Smooth muscle cell (in vitro differentiated cells): ENCODE measurements at regions not wholly inside any gene's neighbourhood (a gene's known extent, or its start where the extent isn't known, plus 50 kb on each side); places are given as distances from the start of the nearest gene placed in this dataset.

Experiments
- DNase-seq: peaks from one replicate; lab custom pipeline; 2025; ENCODE audit not compliant: unreplicated experiment; lab: John Stamatoyannopoulos, UW
- H2AFZ ChIP-seq: fragments of 200-600 bp; sonication (generic); 2 replicates; pipeline ENCODE4 v1.6.0; 2016; ENCODE audit warnings: antibody characterized with exemption, low read depth, mild to moderate bottlenecking
- H3F3A ChIP-seq: fragments of 200-600 bp; sonication (generic); 2 replicates; pipeline ENCODE4 v1.6.0; 2017; ENCODE audit warnings: antibody characterized with exemption, low read depth
- H3K27ac ChIP-seq: fragments of 200-600 bp; sonication (generic); 2 replicates; pipeline ENCODE4 v1.5.1; 2016; ENCODE audit warnings: low read depth, mild to moderate bottlenecking
- H3K27me3 ChIP-seq: fragments of 200-600 bp; sonication (generic); 2 replicates; pipeline ENCODE4 v1.6.1; 2016; ENCODE audit warnings: low read depth, mild to moderate bottlenecking
- H3K36me3 ChIP-seq: fragments of 200-600 bp; sonication (generic); 2 replicates; pipeline ENCODE4 v1.5.1; 2016; ENCODE audit warnings: low read depth
- H3K4me1 ChIP-seq: fragments of 200-600 bp; sonication (generic); 2 replicates; pipeline ENCODE4 v1.5.1; 2016; ENCODE audit warnings: low read depth
- H3K4me2 ChIP-seq: fragments of 200-600 bp; sonication (generic); 2 replicates; pipeline ENCODE4 v1.6.0; 2016; ENCODE audit warnings: mild to moderate bottlenecking
- H3K4me3 ChIP-seq: fragments of 200-600 bp; sonication (generic); 2 replicates; pipeline ENCODE4 v1.5.1; 2016; ENCODE audit warnings: mild to moderate bottlenecking
- H3K79me2 ChIP-seq: fragments of 200-600 bp; sonication (generic); 2 replicates; pipeline ENCODE4 v1.6.0; 2016; ENCODE audit warnings: low read depth, mild to moderate bottlenecking
- H3K9ac ChIP-seq: fragments of 200-600 bp; sonication (generic); 2 replicates; pipeline ENCODE4 v1.6.0; 2016; ENCODE audit warnings: low read depth
- H3K9me3 ChIP-seq: fragments of 200-600 bp; sonication (generic); replicated peaks from 2 replicates; pipeline ENCODE4 v1.5.1; 2016; ENCODE audit warnings: low read depth
- H4K20me1 ChIP-seq: fragments of 200-600 bp; sonication (generic); 2 replicates; pipeline ENCODE4 v1.6.0; 2016; ENCODE audit warnings: low read depth
- CTCF ChIP-seq: fragments of 200-600 bp; sonication (generic); IDR thresholded peaks from 2 replicates; pipeline ENCODE4 v1.5.1; 2017; ENCODE audit warnings: borderline replicate concordance, mild to moderate bottlenecking, antibody characterized with exemption; ENCODE audit not compliant: insufficient read depth, poor library complexity, severe bottlenecking
- WGBS: methylation state at CpG from one replicate; pipeline ENCODE4 v1.1.7; 2016; ENCODE audit warnings: low lambda C conversion rate; 5-methylcytosine and 5-hydroxymethylcytosine counted together

- Histone ChIP-seq H4K20me1 (no peaks in the 10 kb centered on the region), H3K9me3 (no peaks in the 10 kb centered on the region), H3K27ac (no peak overlapping the region), H3K4me1 (no peaks in the 10 kb centered on the region), H3K36me3 (no peaks in the 10 kb centered on the region), H3K9ac (no peak overlapping the region), H3K4me2 (no peak overlapping the region), H3F3A (no peaks in the 10 kb centered on the region), H3K79me2 (no peaks in the 10 kb centered on the region), H3K27me3 (peaks cover 5% of the 10 kb centered on the region), H3K4me3 (no peak overlapping the region), H2AFZ (no peak overlapping the region)
- no peak for TF ChIP-seq CTCF
- 93% methylated on average over 11 of the region's 11 CpGs for WGBS
- DNase-seq = no peak
Observed at GRCh38 chr10:128326851-128327250, 200.6 kb upstream of the MKI67 start.

DNA sequence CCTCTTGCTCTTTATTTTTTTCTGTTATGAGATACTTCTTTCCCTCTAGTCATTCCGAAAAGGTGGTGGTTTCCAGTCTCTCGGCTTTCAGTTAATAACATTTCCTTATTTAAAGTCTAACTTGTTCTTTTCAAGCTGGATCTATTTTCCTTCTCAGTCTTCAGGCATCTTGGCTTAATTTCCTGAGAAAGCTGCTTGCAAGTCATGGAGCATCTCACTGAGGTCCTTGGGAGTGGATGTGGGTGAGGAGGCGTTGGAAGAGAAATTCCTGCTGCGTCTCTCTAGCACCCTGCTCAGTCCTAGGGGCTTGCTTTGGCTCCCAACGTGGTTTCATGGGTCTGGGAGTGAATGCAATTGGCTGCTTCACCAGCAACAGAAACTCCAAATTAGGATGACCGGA is 210.2 kb upstream of the MKI67 start:
- DNase-seq = no peak
- Histone ChIP-seq H3K9ac (no peak overlapping the region), H2AFZ (no peak overlapping the region), H3K4me1 (no peaks in the 10 kb centered on the region), H3K4me2 (no peak overlapping the region), H4K20me1 (no peaks in the 10 kb centered on the region), H3K36me3 (no peaks in the 10 kb centered on the region), H3K79me2 (no peaks in the 10 kb centered on the region), H3K4me3 (no peak overlapping the region), H3K9me3 (no peaks in the 10 kb centered on the region), H3K27me3 (no peaks in the 10 kb centered on the region), H3F3A (no peaks in the 10 kb centered on the region), H3K27ac (no peak overlapping the region)
- 90% methylated on average over 6 of the region's 6 CpGs for WGBS
- TF ChIP-seq CTCF = no peak

GRCh38 chr10:128337860-128338378 is 211.7 kb upstream of the MKI67 start:
- no peak for DNase-seq

More at GRCh38 chr10:128337860-128338378, 211.7 kb upstream of the MKI67 start:
- no peak overlapping the region for H3K4me2 ChIP-seq
- no peaks in the 10 kb centered on the region for H3K9me3 ChIP-seq
- no peak for TF ChIP-seq CTCF
- H3K27ac ChIP-seq = no peak overlapping the region
- no peaks in the 10 kb centered on the region for H3K79me2 ChIP-seq
- H3F3A ChIP-seq = no peaks in the 10 kb centered on the region
- H3K9ac ChIP-seq = no peak overlapping the region
- H3K4me3 ChIP-seq = no peak overlapping the region
- no peak overlapping the region for H2AFZ ChIP-seq
- no peaks in the 10 kb centered on the region for H3K27me3 ChIP-seq
- no peaks in the 10 kb centered on the region for H3K4me1 ChIP-seq
- WGBS = 91% methylated on average over 7 of the region's 7 CpGs
- no peaks in the 10 kb centered on the region for H3K36me3 ChIP-seq
- no peaks in the 10 kb centered on the region for H4K20me1 ChIP-seq
